ENCODE measurements at regions not wholly inside any gene's neighbourhood (a gene's known extent, or its start where the extent isn't known, plus 50 kb on each side); places are given as distances from the start of the nearest gene placed in this dataset.

GRCh38 chr13:88144580-88144979, 473.4 kb downstream of the SLITRK5 start:
- TF ChIP-seq POLR2A (IDR thresholded peaks at IDR 0.05) (no peak), CTCF (IDR thresholded peaks at IDR 0.05) (no peak)

All from esophagus squamous epithelium (tissue), 4 donors.